ENCODE measurements at regions not wholly inside any gene's neighbourhood (a gene's known extent, or its start where the extent isn't known, plus 50 kb on each side); places are given as distances from the start of the nearest gene placed in this dataset.

- no peak overlapping the region for H3K4me3 ChIP-seq (ENCODE audit: low read depth, low read length)
- TF ChIP-seq CTCF (IDR thresholded peaks at IDR 0.05; ENCODE audit: low read depth, low read length, missing control alignments) = no peak
- no peak for DNase-seq (ENCODE audit: low read depth)
- in situ Hi-C loops (cut with HindIII; ENCODE audit: low sequenced_read_pairs) = no loop called here
Measured at GRCh38 chr22:48575618-48576332, 1251.9 kb downstream of the BRD1 start.

GRCh38 chr22:48574776-48575617, 1252.7 kb downstream of the BRD1 start:
- TF ChIP-seq CTCF (IDR thresholded peaks at IDR 0.05; ENCODE audit: low read depth, low read length, missing control alignments) = peak; percentile 53
- no peak overlapping the region for H3K4me3 ChIP-seq (ENCODE audit: low read depth, low read length)
- in situ Hi-C loops (cut with HindIII; ENCODE audit: low sequenced_read_pairs) = no loop called here
- no peak for DNase-seq (ENCODE audit: low read depth)

GRCh38 chr22:48573766-48574165, 1253.9 kb downstream of the BRD1 start:
- no peak for TF ChIP-seq CTCF (IDR thresholded peaks at IDR 0.05; ENCODE audit: low read depth, low read length, missing control alignments)
- in situ Hi-C loops (cut with HindIII; ENCODE audit: low sequenced_read_pairs) = no loop called here
- H3K4me3 ChIP-seq (ENCODE audit: low read depth, low read length) = no peak overlapping the region
- no peak for DNase-seq (ENCODE audit: low read depth)

GRCh38 chr22:48572951-48573350, 1254.7 kb downstream of the BRD1 start:
- in situ Hi-C loops (cut with HindIII; ENCODE audit: low sequenced_read_pairs) = no loop called here
- no peak overlapping the region for H3K4me3 ChIP-seq (ENCODE audit: low read depth, low read length)
- no peak for TF ChIP-seq CTCF (IDR thresholded peaks at IDR 0.05; ENCODE audit: low read depth, low read length, missing control alignments)
- no peak for DNase-seq (ENCODE audit: low read depth)

GRCh38 chr22:48570912-48571311, 1256.8 kb downstream of the BRD1 start:
- no peak for TF ChIP-seq CTCF (IDR thresholded peaks at IDR 0.05; ENCODE audit: low read depth, low read length, missing control alignments)
- no peak overlapping the region for H3K4me3 ChIP-seq (ENCODE audit: low read depth, low read length)
- in situ Hi-C loops (cut with HindIII; ENCODE audit: low sequenced_read_pairs) = no loop called here
- no peak for DNase-seq (ENCODE audit: low read depth)

GRCh38 chr22:48569476-48570233, 1258.0 kb downstream of the BRD1 start:
- in situ Hi-C loops (cut with HindIII; ENCODE audit: low sequenced_read_pairs) = no loop called here
- H3K4me3 ChIP-seq (ENCODE audit: low read depth, low read length) = no peak overlapping the region
- no peak for DNase-seq (ENCODE audit: low read depth)
- TF ChIP-seq CTCF (IDR thresholded peaks at IDR 0.05; ENCODE audit: low read depth, low read length, missing control alignments) = no peak
